ENCODE measurements at regions not wholly inside any gene's neighbourhood (a gene's known extent, or its start where the extent isn't known, plus 50 kb on each side); places are given as distances from the start of the nearest gene placed in this dataset.

DNA sequence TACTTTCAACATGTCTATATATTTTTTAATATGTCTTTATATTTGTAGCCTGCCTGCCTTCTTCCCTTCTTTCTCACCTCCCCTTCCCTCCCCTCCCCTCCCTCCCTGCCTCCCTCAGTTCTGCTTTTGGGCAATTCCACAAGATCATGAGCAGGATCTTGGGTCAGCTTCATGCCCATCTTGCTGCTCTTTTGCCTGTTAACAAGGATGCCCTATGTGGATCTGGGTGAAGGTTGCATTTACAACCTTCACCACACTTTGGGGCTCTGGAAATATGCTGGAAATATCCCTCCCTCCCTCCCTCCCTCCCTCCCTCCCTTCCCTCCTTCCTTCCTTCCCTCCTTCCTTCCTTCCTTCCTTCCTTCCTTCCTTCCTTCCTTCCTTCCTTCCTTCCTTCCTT lies 334.1 kb upstream of the FAM98A start:
- Histone ChIP-seq H3K27ac (ENCODE audit: control insufficient read depth, insufficient read depth) (no peak overlapping the region), H2AFZ (ENCODE audit: control insufficient read depth, low read depth, low read length) (no peak overlapping the region), H3K9me3 (replicated peaks; ENCODE audit: control insufficient read depth, insufficient read depth, low read length) (no peaks in the 10 kb centered on the region), H4K20me1 (ENCODE audit: control insufficient read depth, insufficient read depth) (no peaks in the 10 kb centered on the region), H3K79me2 (ENCODE audit: control insufficient read depth, insufficient read depth, low read length) (no peaks in the 10 kb centered on the region), H3K9ac (ENCODE audit: control insufficient read depth, insufficient read depth, low read length) (no peak overlapping the region), H3K27me3 (replicated peaks in 1 of 2; ENCODE audit: control insufficient read depth in 2 of 2, insufficient read depth in 2 of 2, low read length in 1 of 2) (no peaks in the 10 kb centered on the region), H3K4me2 (ENCODE audit: control insufficient read depth, insufficient read depth) (no peak overlapping the region), H3K4me3 (no peak overlapping the region), H3K4me1 (ENCODE audit: control insufficient read depth, insufficient read depth, low read length) (no peaks in the 10 kb centered on the region), H3K36me3 (ENCODE audit: control insufficient read depth in 2 of 2, insufficient read depth in 2 of 2, low read length in 1 of 2) (no peaks in the 10 kb centered on the region)
- BruUV-seq (replicated peaks) = no TSS peak
- in situ Hi-C loops (cut with MboI) (no loop called here), intact Hi-C loops (cut with micrococcal nuclease; ENCODE audit: unreplicated experiment) (no loop called here)
- ChIA-PET POLR2A (no interaction called here), SMC1A (ENCODE audit: uncharacterized antibody, unreplicated experiment) (no interaction called here), RAD21 (ENCODE audit: unreplicated experiment) (no interaction called here), CTCF (no interaction called here)
- TF ChIP-seq SREBF2 (IDR thresholded peaks at IDR 0.05; ENCODE audit: low read length) (no peak), YBX1 (IDR thresholded peaks at IDR 0.05) (no peak), SMAD5 (IDR thresholded peaks at IDR 0.05; ENCODE audit: low read depth) (no peak), POLR2AphosphoS2 (IDR thresholded peaks at IDR 0.05; ENCODE audit: low read depth, low read length) (no peak), KDM1A (IDR thresholded peaks at IDR 0.05; ENCODE audit: borderline replicate concordance) (no peak), SMC3 (IDR thresholded peaks at IDR 0.05; ENCODE audit: borderline replicate concordance, low read length) (no peak), KAT2A (conservative IDR thresholded peaks at IDR 0.05; ENCODE audit: control insufficient read depth, low read depth, low read length) (no peak), MEF2B (IDR thresholded peaks at IDR 0.05; ENCODE audit: partially characterized antibody, poor library complexity, severe bottlenecking) (no peak), CREB1 (IDR thresholded peaks at IDR 0.05; ENCODE audit: low read depth) (no peak), GABPA (IDR thresholded peaks at IDR 0.05; ENCODE audit: low read depth) (no peak)
- TF ChIP-seq, protein P1, sequence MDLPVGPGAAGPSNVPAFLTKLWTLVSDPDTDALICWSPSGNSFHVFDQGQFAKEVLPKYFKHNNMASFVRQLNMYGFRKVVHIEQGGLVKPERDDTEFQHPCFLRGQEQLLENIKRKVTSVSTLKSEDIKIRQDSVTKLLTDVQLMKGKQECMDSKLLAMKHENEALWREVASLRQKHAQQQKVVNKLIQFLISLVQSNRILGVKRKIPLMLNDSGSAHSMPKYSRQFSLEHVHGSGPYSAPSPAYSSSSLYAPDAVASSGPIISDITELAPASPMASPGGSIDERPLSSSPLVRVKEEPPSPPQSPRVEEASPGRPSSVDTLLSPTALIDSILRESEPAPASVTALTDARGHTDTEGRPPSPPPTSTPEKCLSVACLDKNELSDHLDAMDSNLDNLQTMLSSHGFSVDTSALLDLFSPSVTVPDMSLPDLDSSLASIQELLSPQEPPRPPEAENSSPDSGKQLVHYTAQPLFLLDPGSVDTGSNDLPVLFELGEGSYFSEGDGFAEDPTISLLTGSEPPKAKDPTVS (IDR thresholded peaks at IDR 0.05; ENCODE audit: low read depth, low read length) = no peak
- TF ChIP-seq, protein P2, sequence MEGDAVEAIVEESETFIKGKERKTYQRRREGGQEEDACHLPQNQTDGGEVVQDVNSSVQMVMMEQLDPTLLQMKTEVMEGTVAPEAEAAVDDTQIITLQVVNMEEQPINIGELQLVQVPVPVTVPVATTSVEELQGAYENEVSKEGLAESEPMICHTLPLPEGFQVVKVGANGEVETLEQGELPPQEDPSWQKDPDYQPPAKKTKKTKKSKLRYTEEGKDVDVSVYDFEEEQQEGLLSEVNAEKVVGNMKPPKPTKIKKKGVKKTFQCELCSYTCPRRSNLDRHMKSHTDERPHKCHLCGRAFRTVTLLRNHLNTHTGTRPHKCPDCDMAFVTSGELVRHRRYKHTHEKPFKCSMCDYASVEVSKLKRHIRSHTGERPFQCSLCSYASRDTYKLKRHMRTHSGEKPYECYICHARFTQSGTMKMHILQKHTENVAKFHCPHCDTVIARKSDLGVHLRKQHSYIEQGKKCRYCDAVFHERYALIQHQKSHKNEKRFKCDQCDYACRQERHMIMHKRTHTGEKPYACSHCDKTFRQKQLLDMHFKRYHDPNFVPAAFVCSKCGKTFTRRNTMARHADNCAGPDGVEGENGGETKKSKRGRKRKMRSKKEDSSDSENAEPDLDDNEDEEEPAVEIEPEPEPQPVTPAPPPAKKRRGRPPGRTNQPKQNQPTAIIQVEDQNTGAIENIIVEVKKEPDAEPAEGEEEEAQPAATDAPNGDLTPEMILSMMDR (IDR thresholded peaks at IDR 0.05 in 2 of 3, conservative IDR thresholded peaks at IDR 0.05 in 1 of 3; ENCODE audit: control insufficient read depth in 2 of 3, extremely low read depth in 1 of 3, insufficient read depth in 1 of 3, low read depth in 3 of 3, low read length in 3 of 3) = no peak
- ATAC-seq = no peak
- FAIRE-seq = no peak
- no peak for DNase-seq (ENCODE audit: low read depth, low spot score)

Data from GM12878 (cell line).